NCI-H774 (cell line): ENCODE measurements at regions not wholly inside any gene's neighbourhood (a gene's known extent, or its start where the extent isn't known, plus 50 kb on each side); places are given as distances from the start of the nearest gene placed in this dataset.

Experiments
- DNase-seq: peaks from one replicate; lab custom pipeline; 2025; lab: John Stamatoyannopoulos, UW

- no peak for DNase-seq
These were observed 222.3 kb downstream of the BARHL2 start for GRCh38 chr1:90494748-90495282.

- no peak for DNase-seq
These were observed 228.7 kb downstream of the BARHL2 start for GRCh38 chr1:90488451-90488850.

- DNase-seq: no peak
These were observed 230.1 kb downstream of the BARHL2 start for GRCh38 chr1:90486996-90487395.

- no peak for DNase-seq
These were observed 230.8 kb downstream of the BARHL2 start for GRCh38 chr1:90486134-90486824.

GRCh38 chr1:90480271-90480835 is 236.7 kb downstream of the BARHL2 start:
- DNase-seq: no peak

- no peak for DNase-seq
These were observed 240.1 kb downstream of the BARHL2 start for GRCh38 chr1:90476994-90477393.

- no peak for DNase-seq
These were observed 240.7 kb downstream of the BARHL2 start for GRCh38 chr1:90476411-90476810.

- DNase-seq: no peak
These were observed 241.5 kb downstream of the BARHL2 start for GRCh38 chr1:90475631-90476030.

- DNase-seq: no peak
These were observed 242.4 kb downstream of the BARHL2 start for GRCh38 chr1:90474731-90475130.

- DNase-seq: no peak
These were observed 242.9 kb downstream of the BARHL2 start for GRCh38 chr1:90474158-90474557.

- DNase-seq: no peak
These were observed 244.3 kb downstream of the BARHL2 start for GRCh38 chr1:90472775-90473174.

- DNase-seq: no peak
These were observed 257.5 kb downstream of the BARHL2 start for GRCh38 chr1:90459570-90459969.

- no peak for DNase-seq
These were observed 259.1 kb downstream of the BARHL2 start for GRCh38 chr1:90457985-90458384.

- DNase-seq: no peak
These were observed 264.6 kb downstream of the BARHL2 start for GRCh38 chr1:90452491-90452890.

GRCh38 chr1:90443354-90443753 is 273.7 kb downstream of the BARHL2 start:
- no peak for DNase-seq

GRCh38 chr1:90435351-90435750 is 281.8 kb downstream of the BARHL2 start:
- DNase-seq: no peak

GRCh38 chr1:90434460-90434859 is 282.6 kb downstream of the BARHL2 start:
- DNase-seq: no peak

- no peak for DNase-seq
These were observed 300.0 kb downstream of the BARHL2 start for GRCh38 chr1:90417126-90417525.

GRCh38 chr1:90414201-90414600 is 302.9 kb downstream of the BARHL2 start:
- DNase-seq: no peak

GRCh38 chr1:90413519-90413918 is 303.6 kb downstream of the BARHL2 start:
- DNase-seq: no peak

GRCh38 chr1:90412563-90412962 is 304.5 kb downstream of the BARHL2 start:
- no peak for DNase-seq

GRCh38 chr1:90411185-90411584 is 305.9 kb downstream of the BARHL2 start:
- no peak for DNase-seq

GRCh38 chr1:90407737-90408136 is 309.4 kb downstream of the BARHL2 start:
- DNase-seq: no peak

- DNase-seq: no peak
These were observed 311.4 kb downstream of the BARHL2 start for GRCh38 chr1:90405726-90406125.
